Hepatocyte (in vitro differentiated cells): ENCODE measurements at regions not wholly inside any gene's neighbourhood (a gene's known extent, or its start where the extent isn't known, plus 50 kb on each side); places are given as distances from the start of the nearest gene placed in this dataset.

ENCODE experiments used
- EZH2 ChIP-seq: fragments of 200-600 bp; sonication (generic); IDR thresholded peaks from 2 replicates; pipeline ENCODE4 v1.6.1; 2016; ENCODE audit warnings: antibody characterized with exemption, mild to moderate bottlenecking, borderline replicate concordance
- EZH2phosphoT487 ChIP-seq: fragments of 200-600 bp; sonication (generic); IDR thresholded peaks from one replicate; pipeline ENCODE4 v1.6.1; 2018; ENCODE audit warnings: antibody characterized with exemption, mild to moderate bottlenecking, low read depth, moderate library complexity; ENCODE audit not compliant: unreplicated experiment, severe bottlenecking
- TF ChIP-seq, protein P1 (sequence below): fragments of 200-600 bp; sonication (generic); IDR thresholded peaks from 2 replicates; pipeline ENCODE4 v1.5.1; 2016; ENCODE audit warnings: antibody characterized with exemption, mild to moderate bottlenecking; ENCODE audit not compliant: poor library complexity

- TF ChIP-seq, protein P1, sequence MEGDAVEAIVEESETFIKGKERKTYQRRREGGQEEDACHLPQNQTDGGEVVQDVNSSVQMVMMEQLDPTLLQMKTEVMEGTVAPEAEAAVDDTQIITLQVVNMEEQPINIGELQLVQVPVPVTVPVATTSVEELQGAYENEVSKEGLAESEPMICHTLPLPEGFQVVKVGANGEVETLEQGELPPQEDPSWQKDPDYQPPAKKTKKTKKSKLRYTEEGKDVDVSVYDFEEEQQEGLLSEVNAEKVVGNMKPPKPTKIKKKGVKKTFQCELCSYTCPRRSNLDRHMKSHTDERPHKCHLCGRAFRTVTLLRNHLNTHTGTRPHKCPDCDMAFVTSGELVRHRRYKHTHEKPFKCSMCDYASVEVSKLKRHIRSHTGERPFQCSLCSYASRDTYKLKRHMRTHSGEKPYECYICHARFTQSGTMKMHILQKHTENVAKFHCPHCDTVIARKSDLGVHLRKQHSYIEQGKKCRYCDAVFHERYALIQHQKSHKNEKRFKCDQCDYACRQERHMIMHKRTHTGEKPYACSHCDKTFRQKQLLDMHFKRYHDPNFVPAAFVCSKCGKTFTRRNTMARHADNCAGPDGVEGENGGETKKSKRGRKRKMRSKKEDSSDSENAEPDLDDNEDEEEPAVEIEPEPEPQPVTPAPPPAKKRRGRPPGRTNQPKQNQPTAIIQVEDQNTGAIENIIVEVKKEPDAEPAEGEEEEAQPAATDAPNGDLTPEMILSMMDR: no peak
- TF ChIP-seq EZH2 (no peak), EZH2phosphoT487 (no peak)
Observed at GRCh38 chr13:21243045-21243897, 66.8 kb downstream of the MRPL57 start.
